Liver (tissue), 7 donors: ENCODE measurements at regions not wholly inside any gene's neighbourhood (a gene's known extent, or its start where the extent isn't known, plus 50 kb on each side); places are given as distances from the start of the nearest gene placed in this dataset.

Source experiments
- DNase-seq: peaks from one replicate; pipeline ENCODE4 v3.0.0-alpha.2; 2017; ENCODE audit warnings: low spot score
- H3K27ac ChIP-seq, 2 donors: one replicate each; pipeline ENCODE4 v1.7.0; 2013; ENCODE audit warnings: inconsistent platforms in 2 of 2, low read length in 2 of 2, control low read depth in 1 of 2, low read depth in 1 of 2, mild to moderate bottlenecking in 1 of 2
- H3K27me3 ChIP-seq, 4 donors: one replicate each; pipeline versions ENCODE4 v1.6.1 to v1.7.0; 2013; ENCODE audit warnings: low read length in 3 of 4, inconsistent platforms in 1 of 4, mild to moderate bottlenecking in 1 of 4, moderate library complexity in 1 of 4; ENCODE audit not compliant: control insufficient read depth in 4 of 4, insufficient read depth in 4 of 4
- H3K36me3 ChIP-seq, 4 donors: one replicate each; pipeline versions ENCODE4 v1.6.1 to v1.7.0; 2013; ENCODE audit warnings: low read length in 3 of 4, mild to moderate bottlenecking in 3 of 4, low read depth in 1 of 4, moderate library complexity in 1 of 4; ENCODE audit not compliant: control insufficient read depth in 4 of 4, insufficient read depth in 3 of 4
- H3K4me1 ChIP-seq, 4 donors: one replicate each; pipeline versions ENCODE4 v1.6.1 to v1.7.0; 2013; ENCODE audit warnings: low read length in 3 of 4, mild to moderate bottlenecking in 3 of 4, moderate library complexity in 1 of 4; ENCODE audit not compliant: control insufficient read depth in 4 of 4, insufficient read depth in 4 of 4
- H3K4me3 ChIP-seq, 3 donors: one replicate each; pipeline versions ENCODE4 v1.6.1 to v1.7.0; 2013; ENCODE audit warnings: low read length in 3 of 3, control low read depth in 1 of 3, low read depth in 1 of 3, mild to moderate bottlenecking in 1 of 3
- H3K9ac ChIP-seq, 2 donors: one replicate each; pipeline ENCODE4 v1.7.0; 2013; ENCODE audit warnings: low read length in 2 of 2, mild to moderate bottlenecking in 2 of 2, moderate library complexity in 2 of 2, control low read depth in 1 of 2, low read depth in 1 of 2
- H3K9me3 ChIP-seq, 4 donors: one replicate each; pipeline versions ENCODE4 v1.6.1 to v1.7.0; 2013; ENCODE audit warnings: low read length in 3 of 4; ENCODE audit not compliant: control insufficient read depth in 4 of 4
- EGR1 ChIP-seq, 2 donors: IDR thresholded peaks; 2 replicates each; pipeline ENCODE4 v1.6.1; 2016 to 2018; ENCODE audit warnings: antibody characterized with exemption in 2 of 2, low read depth in 2 of 2
- FOXA1 ChIP-seq: IDR thresholded peaks from 2 replicates; pipeline ENCODE4 v1.6.1; 2016; ENCODE audit warnings: antibody characterized with exemption
- FOXA2 ChIP-seq: IDR thresholded peaks from 2 replicates; pipeline ENCODE4 v1.6.1; 2016; ENCODE audit warnings: antibody characterized with exemption
- GABPA ChIP-seq, 2 donors: IDR thresholded peaks in 1 of 2; conservative IDR thresholded peaks in 1 of 2; 2 replicates each; pipeline ENCODE4 v1.6.1; 2016; ENCODE audit warnings: antibody characterized with exemption in 2 of 2, mild to moderate bottlenecking in 1 of 2, moderate library complexity in 1 of 2
- HNF4A ChIP-seq, 2 donors: conservative IDR thresholded peaks; 2 replicates each; pipeline ENCODE4 v1.6.1; 2016; ENCODE audit warnings: antibody characterized with exemption in 2 of 2, mild to moderate bottlenecking in 2 of 2
- HNF4G ChIP-seq: IDR thresholded peaks from 2 replicates; pipeline ENCODE4 v1.6.1; 2016; ENCODE audit warnings: antibody characterized with exemption
- JUND ChIP-seq, 2 donors: IDR thresholded peaks; 2 replicates each; pipeline ENCODE4 v1.6.1; 2016; ENCODE audit warnings: antibody characterized with exemption in 2 of 2
- RAD21 ChIP-seq, 2 donors: IDR thresholded peaks; 2 replicates each; pipeline ENCODE4 v1.6.1; 2016; ENCODE audit warnings: antibody characterized with exemption in 2 of 2, mild to moderate bottlenecking in 2 of 2
- RXRA ChIP-seq, 2 donors: IDR thresholded peaks; 2 replicates each; pipeline ENCODE4 v1.6.1; 2017 to 2018; ENCODE audit warnings: antibody characterized with exemption in 2 of 2, mild to moderate bottlenecking in 1 of 2
- SP1 ChIP-seq: IDR thresholded peaks from 2 replicates; pipeline ENCODE4 v1.6.1; 2018; ENCODE audit warnings: antibody characterized with exemption, mild to moderate bottlenecking
- TAF1 ChIP-seq: conservative IDR thresholded peaks from 2 replicates; pipeline ENCODE4 v1.6.1; 2016; ENCODE audit warnings: antibody characterized with exemption, mild to moderate bottlenecking
- YY1 ChIP-seq: IDR thresholded peaks from 2 replicates; pipeline ENCODE4 v1.6.1; 2016; ENCODE audit warnings: antibody characterized with exemption, mild to moderate bottlenecking
- WGBS: extraction: QIAGEN DNeasy Blood & Tissue Kit; methylation state at CpG from one replicate; pipeline ENCODE4 v1.1.7; 2013; 5-methylcytosine and 5-hydroxymethylcytosine counted together
- TF ChIP-seq, protein P1 (sequence below): IDR thresholded peaks from 2 replicates; pipeline ENCODE4 v1.6.1; 2016; ENCODE audit warnings: antibody characterized with exemption
- TF ChIP-seq, protein P2 (sequence below): IDR thresholded peaks from 2 replicates; pipeline ENCODE4 v1.6.1; 2016; ENCODE audit warnings: antibody characterized with exemption
- TF ChIP-seq, protein P3 (sequence below): IDR thresholded peaks from 2 replicates; pipeline ENCODE4 v1.6.1; 2016; ENCODE audit warnings: antibody characterized with exemption
- donor health status: healthy.
- donor health status: healthy.
- donor health status: healthy.
- donor health status: healthy.

DNA sequence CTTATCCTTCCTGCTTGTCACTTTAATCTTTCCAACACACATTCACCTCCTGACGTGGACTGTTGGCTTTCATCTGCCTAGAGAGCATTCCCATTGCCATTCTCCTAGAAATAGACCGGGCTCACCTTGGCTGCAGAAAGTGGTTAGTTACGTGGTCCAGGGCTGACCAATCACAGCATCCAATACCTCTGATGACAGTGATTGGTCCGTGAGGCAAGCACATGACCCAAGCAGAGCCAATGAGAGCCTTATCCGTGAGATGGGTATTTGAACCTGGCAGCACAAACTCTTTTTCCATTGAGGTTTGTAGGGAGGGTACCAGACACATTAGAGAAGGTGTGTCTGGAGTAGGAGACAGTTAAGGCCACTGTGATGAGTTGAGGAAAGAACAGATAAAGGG is 85.8 kb downstream of the MIAT start (continued):
- TF ChIP-seq HNF4G: no peak

DNA sequence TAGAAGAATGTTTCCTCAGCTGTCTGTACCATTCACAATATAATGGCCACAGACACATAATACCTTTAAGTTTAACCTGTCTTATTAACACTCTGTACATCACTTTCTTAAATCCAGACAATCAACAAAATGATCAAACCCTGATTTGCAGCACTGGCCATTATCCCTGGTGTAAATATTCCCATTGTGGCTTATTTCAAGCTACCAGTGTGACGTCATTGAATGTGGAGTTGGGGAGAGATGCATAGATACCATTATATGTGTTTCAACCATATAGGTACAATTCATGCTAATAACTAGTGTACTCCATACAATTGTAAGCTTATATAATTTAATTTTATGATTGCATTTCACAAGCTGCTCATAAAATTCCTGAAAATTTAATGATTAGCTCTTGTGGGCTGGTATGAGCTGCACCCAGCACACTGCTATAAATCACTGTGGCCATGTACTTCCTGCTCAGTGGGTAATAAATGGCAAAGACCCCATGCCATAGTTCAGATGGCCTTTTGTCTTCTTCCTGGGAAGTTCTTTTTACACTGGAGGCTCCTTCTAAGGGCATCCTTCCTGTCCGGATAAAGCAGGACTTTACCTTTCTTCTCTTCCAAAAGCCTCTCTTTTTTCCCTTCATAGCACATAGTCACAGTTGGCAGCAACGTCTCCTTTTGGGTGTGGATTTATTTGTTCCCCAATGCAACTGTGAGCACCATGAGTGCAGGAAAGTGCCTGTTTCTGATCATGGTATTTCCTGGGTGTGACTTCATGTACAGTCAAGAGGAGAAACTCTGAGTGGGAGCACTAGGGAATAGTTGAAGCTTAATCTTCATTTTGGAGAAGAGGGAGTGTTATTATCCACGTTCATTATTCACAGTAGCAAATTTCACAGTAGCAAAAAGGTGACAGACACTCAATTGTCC is 87.8 kb downstream of the MIAT start:
- DNase-seq: no peak
- TF ChIP-seq FOXA2: no peak
- TF ChIP-seq, protein P1, sequence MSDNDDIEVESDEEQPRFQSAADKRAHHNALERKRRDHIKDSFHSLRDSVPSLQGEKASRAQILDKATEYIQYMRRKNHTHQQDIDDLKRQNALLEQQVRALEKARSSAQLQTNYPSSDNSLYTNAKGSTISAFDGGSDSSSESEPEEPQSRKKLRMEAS: peak; percentile 0
- H3K9me3 ChIP-seq: no peaks in the 10 kb centered on the region
- 81% methylated on average over 4 of the region's 4 CpGs for WGBS
- no peak overlapping the region for H3K27ac ChIP-seq
- no peak overlapping the region for H3K4me3 ChIP-seq
- H3K36me3 ChIP-seq: no peaks in the 10 kb centered on the region
- H3K4me1 ChIP-seq: no peaks in the 10 kb centered on the region
- H3K9ac ChIP-seq: no peak overlapping the region
- H3K27me3 ChIP-seq: no peaks in the 10 kb centered on the region

DNA sequence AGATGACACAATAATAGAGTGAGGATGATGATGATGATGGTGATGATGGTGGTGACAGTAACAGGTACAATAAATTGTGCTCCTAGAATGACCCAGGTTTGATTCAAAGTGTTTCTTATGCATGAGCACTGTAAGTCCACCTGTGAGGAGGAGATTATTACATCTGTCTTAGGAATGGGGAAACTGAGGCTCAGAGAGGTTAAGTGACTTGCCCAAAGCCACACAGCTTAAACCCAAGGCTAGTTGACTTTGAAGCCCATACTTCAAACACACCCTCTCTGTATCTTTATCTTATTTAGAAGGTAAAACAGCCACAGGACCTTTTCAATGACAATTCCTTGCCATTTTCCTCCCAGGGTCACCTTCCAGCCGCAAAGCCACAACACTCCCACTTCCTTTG is 88.9 kb downstream of the MIAT start:
- H3K27ac ChIP-seq: no peak overlapping the region
- TF ChIP-seq EGR1 (IDR thresholded peaks at IDR 0.05; ENCODE audit: low read depth in 2 of 2) (no peak), TAF1 (no peak), GABPA (IDR thresholded peaks at IDR 0.05 in 1 of 2, conservative IDR thresholded peaks at IDR 0.05 in 1 of 2) (no peak), YY1 (no peak), JUND (IDR thresholded peaks at IDR 0.05) (no peak)
- H3K36me3 ChIP-seq: no peaks in the 10 kb centered on the region
- H3K9me3 ChIP-seq: no peaks in the 10 kb centered on the region
- WGBS: 91% methylated on average over 1 of the region's 1 CpG
- H3K9ac ChIP-seq: no peak overlapping the region
- no peaks in the 10 kb centered on the region for H3K4me1 ChIP-seq
- H3K27me3 ChIP-seq: no peaks in the 10 kb centered on the region
- H3K4me3 ChIP-seq: no peak overlapping the region
- no peak for DNase-seq

DNA sequence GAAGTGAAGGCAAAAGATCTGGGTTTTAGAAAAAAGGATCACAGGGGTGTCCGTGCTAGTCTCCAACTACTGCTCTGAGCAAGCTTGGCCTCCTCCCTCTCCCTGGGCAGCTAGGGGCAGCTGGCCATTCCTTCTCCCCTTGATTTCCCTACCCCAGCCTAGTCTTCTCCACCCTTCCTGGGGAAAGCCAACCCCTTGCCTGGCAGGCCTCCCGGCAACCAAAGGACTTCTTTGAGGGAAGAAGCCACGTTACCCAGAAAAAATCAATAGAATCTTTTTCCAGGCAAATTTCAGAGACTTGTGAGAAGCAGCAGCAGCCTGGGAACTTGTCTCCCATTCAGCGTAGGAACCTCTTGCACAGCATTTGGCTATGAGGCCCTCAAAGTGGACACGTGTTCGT is 91.5 kb downstream of the MIAT start:
- Histone ChIP-seq H3K4me3 (no peak overlapping the region), H3K27me3 (no peaks in the 10 kb centered on the region), H3K36me3 (no peaks in the 10 kb centered on the region), H3K9ac (no peak overlapping the region), H3K27ac (no peak overlapping the region), H3K9me3 (no peaks in the 10 kb centered on the region), H3K4me1 (no peaks in the 10 kb centered on the region)
- no peak for DNase-seq
- no peak for TF ChIP-seq TAF1
- TF ChIP-seq RAD21 (IDR thresholded peaks at IDR 0.05): no peak
- no peak for TF ChIP-seq FOXA1
- TF ChIP-seq, protein P2, sequence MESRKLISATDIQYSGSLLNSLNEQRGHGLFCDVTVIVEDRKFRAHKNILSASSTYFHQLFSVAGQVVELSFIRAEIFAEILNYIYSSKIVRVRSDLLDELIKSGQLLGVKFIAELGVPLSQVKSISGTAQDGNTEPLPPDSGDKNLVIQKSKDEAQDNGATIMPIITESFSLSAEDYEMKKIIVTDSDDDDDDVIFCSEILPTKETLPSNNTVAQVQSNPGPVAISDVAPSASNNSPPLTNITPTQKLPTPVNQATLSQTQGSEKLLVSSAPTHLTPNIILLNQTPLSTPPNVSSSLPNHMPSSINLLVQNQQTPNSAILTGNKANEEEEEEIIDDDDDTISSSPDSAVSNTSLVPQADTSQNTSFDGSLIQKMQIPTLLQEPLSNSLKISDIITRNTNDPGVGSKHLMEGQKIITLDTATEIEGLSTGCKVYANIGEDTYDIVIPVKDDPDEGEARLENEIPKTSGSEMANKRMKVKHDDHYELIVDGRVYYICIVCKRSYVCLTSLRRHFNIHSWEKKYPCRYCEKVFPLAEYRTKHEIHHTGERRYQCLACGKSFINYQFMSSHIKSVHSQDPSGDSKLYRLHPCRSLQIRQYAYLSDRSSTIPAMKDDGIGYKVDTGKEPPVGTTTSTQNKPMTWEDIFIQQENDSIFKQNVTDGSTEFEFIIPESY: no peak
- TF ChIP-seq YY1: no peak
- no peak for TF ChIP-seq GABPA (IDR thresholded peaks at IDR 0.05 in 1 of 2, conservative IDR thresholded peaks at IDR 0.05 in 1 of 2)
- TF ChIP-seq HNF4A (conservative IDR thresholded peaks at IDR 0.05): no peak
- TF ChIP-seq SP1: no peak
- TF ChIP-seq RXRA (IDR thresholded peaks at IDR 0.05): no peak
- no peak for TF ChIP-seq FOXA2
- TF ChIP-seq, protein P3, sequence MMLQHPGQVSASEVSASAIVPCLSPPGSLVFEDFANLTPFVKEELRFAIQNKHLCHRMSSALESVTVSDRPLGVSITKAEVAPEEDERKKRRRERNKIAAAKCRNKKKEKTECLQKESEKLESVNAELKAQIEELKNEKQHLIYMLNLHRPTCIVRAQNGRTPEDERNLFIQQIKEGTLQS: no peak
- no peak for TF ChIP-seq HNF4G
- WGBS: 85% methylated on average over 6 of the region's 6 CpGs
